ENCODE measurements at regions not wholly inside any gene's neighbourhood (a gene's known extent, or its start where the extent isn't known, plus 50 kb on each side); places are given as distances from the start of the nearest gene placed in this dataset.

GRCh38 chr6:23985015-23985414 lies 141.0 kb upstream of the NRSN1 start:
- Histone ChIP-seq H3K4me1 (no peaks in the 10 kb centered on the region), H3K27me3 (no peaks in the 10 kb centered on the region), H3K36me3 (no peaks in the 10 kb centered on the region), H3K4me3 (no peak overlapping the region), H3K27ac (no peak overlapping the region), H3K9me3 (no peaks in the 10 kb centered on the region)
- no peak for TF ChIP-seq POLR2A (IDR thresholded peaks at IDR 0.05)
- TF ChIP-seq EP300 (IDR thresholded peaks at IDR 0.05) = no peak
- TF ChIP-seq CTCF (IDR thresholded peaks at IDR 0.05) = no peak
- TF ChIP-seq POLR2AphosphoS5 (IDR thresholded peaks at IDR 0.05) = no peak
- WGBS = 98% methylated on average over 4 of the region's 4 CpGs
- no peak for DNase-seq (ENCODE audit: low spot score in 2 of 2)

GRCh38 chr6:23989885-23990533 lies 136.0 kb upstream of the NRSN1 start:
- TF ChIP-seq EP300 (IDR thresholded peaks at IDR 0.05) (no peak), POLR2AphosphoS5 (IDR thresholded peaks at IDR 0.05) (no peak), POLR2A (IDR thresholded peaks at IDR 0.05) (no peak), CTCF (IDR thresholded peaks at IDR 0.05) (no peak)
- WGBS = 79% methylated on average over 3 of the region's 3 CpGs
- DNase-seq (ENCODE audit: low spot score in 2 of 2) = no peak
- no peaks in the 10 kb centered on the region for H3K4me1 ChIP-seq
- H3K9me3 ChIP-seq = no peaks in the 10 kb centered on the region
- no peaks in the 10 kb centered on the region for H3K27me3 ChIP-seq
- H3K36me3 ChIP-seq = no peaks in the 10 kb centered on the region
- H3K4me3 ChIP-seq = no peak overlapping the region
- no peak overlapping the region for H3K27ac ChIP-seq

- Histone ChIP-seq H3K27me3 (no peaks in the 10 kb centered on the region), H3K36me3 (no peaks in the 10 kb centered on the region), H3K9me3 (peaks cover 3% of the 10 kb centered on the region), H3K27ac (no peak overlapping the region), H3K4me1 (no peaks in the 10 kb centered on the region), H3K4me3 (no peak overlapping the region)
- TF ChIP-seq EP300 (IDR thresholded peaks at IDR 0.05) (no peak), POLR2A (IDR thresholded peaks at IDR 0.05) (no peak), POLR2AphosphoS5 (IDR thresholded peaks at IDR 0.05) (no peak), CTCF (IDR thresholded peaks at IDR 0.05) (no peak)
- DNase-seq (ENCODE audit: low spot score in 2 of 2) = no peak
- 74% methylated on average over 1 of the region's 1 CpG for WGBS
Observed at GRCh38 chr6:23994013-23994412, 132.0 kb upstream of the NRSN1 start.

- 14% methylated on average over 3 of the region's 3 CpGs for WGBS
- Histone ChIP-seq H3K36me3 (no peaks in the 10 kb centered on the region), H3K9me3 (no peaks in the 10 kb centered on the region), H3K4me3 (no peak overlapping the region), H3K27ac (no peak overlapping the region), H3K4me1 (peaks cover 10% of the 10 kb centered on the region), H3K27me3 (no peaks in the 10 kb centered on the region)
- no peak for DNase-seq (ENCODE audit: low spot score in 2 of 2)
- no peak for TF ChIP-seq EP300 (IDR thresholded peaks at IDR 0.05)
- TF ChIP-seq CTCF (IDR thresholded peaks at IDR 0.05) = no peak
Observed at GRCh38 chr6:24004062-24004461, 122.0 kb upstream of the NRSN1 start.

GRCh38 chr6:24004659-24005058 lies 121.4 kb upstream of the NRSN1 start:
- whole genome bisulfite sequencing = 31% methylated on average over 1 of the region's 1 CpG

More at GRCh38 chr6:24004659-24005058, 121.4 kb upstream of the NRSN1 start:
- Histone ChIP-seq H3K27ac (no peak overlapping the region), H3K36me3 (no peaks in the 10 kb centered on the region), H3K9me3 (no peaks in the 10 kb centered on the region), H3K4me1 (peaks cover 10% of the 10 kb centered on the region), H3K27me3 (no peaks in the 10 kb centered on the region), H3K4me3 (no peak overlapping the region)
- no peak for DNase-seq (ENCODE audit: low spot score in 2 of 2)
- TF ChIP-seq POLR2AphosphoS5 (IDR thresholded peaks at IDR 0.05) (no peak), EP300 (IDR thresholded peaks at IDR 0.05) (no peak), CTCF (IDR thresholded peaks at IDR 0.05) (no peak), POLR2A (IDR thresholded peaks at IDR 0.05) (no peak)
